Activated CD4-positive, alpha-beta T cell treated with anti-CD3 and anti-CD28 coated beads, Interleukin-2, amount 50 U/mL, for 1 hour (primary cell): ENCODE measurements at regions not wholly inside any gene's neighbourhood (a gene's known extent, or its start where the extent isn't known, plus 50 kb on each side); places are given as distances from the start of the nearest gene placed in this dataset.

Source experiments
- DNase-seq: peaks from one replicate; pipeline ENCODE4 v3.0.0-alpha.2; 2020

GRCh38 chr1:55418208-55419000 lies 203.2 kb upstream of the USP24 start:
- no peak for DNase-seq

- DNase-seq: no peak
Measured at GRCh38 chr1:55416164-55416842, 201.1 kb upstream of the USP24 start.

GRCh38 chr1:55413286-55413685 lies 198.1 kb upstream of the USP24 start:
- no peak for DNase-seq

GRCh38 chr1:55412060-55412459 lies 196.9 kb upstream of the USP24 start:
- DNase-seq: no peak

- no peak for DNase-seq
Measured at GRCh38 chr1:55402671-55403464, 187.7 kb upstream of the USP24 start.

GRCh38 chr1:55402142-55402541 lies 187.0 kb upstream of the USP24 start:
- no peak for DNase-seq

GRCh38 chr1:55400508-55400907 lies 185.3 kb upstream of the USP24 start:
- no peak for DNase-seq

GRCh38 chr1:55399346-55399745 lies 184.2 kb upstream of the USP24 start:
- no peak for DNase-seq

- DNase-seq: no peak
Measured at GRCh38 chr1:55396381-55396891, 181.3 kb upstream of the USP24 start.

GRCh38 chr1:55388960-55389359 lies 173.8 kb upstream of the USP24 start:
- no peak for DNase-seq

GRCh38 chr1:55387145-55387544 lies 172.0 kb upstream of the USP24 start:
- no peak for DNase-seq

- no peak for DNase-seq
Measured at GRCh38 chr1:55386456-55386855, 171.3 kb upstream of the USP24 start.

GRCh38 chr1:55385402-55386018 lies 170.3 kb upstream of the USP24 start:
- no peak for DNase-seq

GRCh38 chr1:55384637-55385036 lies 169.5 kb upstream of the USP24 start:
- no peak for DNase-seq

- DNase-seq: no peak
Measured at GRCh38 chr1:55382806-55383305, 167.7 kb upstream of the USP24 start.

- DNase-seq: no peak
Measured at GRCh38 chr1:55381983-55382382, 166.8 kb upstream of the USP24 start.

- no peak for DNase-seq
Measured at GRCh38 chr1:55381491-55381890, 166.3 kb upstream of the USP24 start.

GRCh38 chr1:55380355-55380970 lies 165.3 kb upstream of the USP24 start:
- DNase-seq: no peak

GRCh38 chr1:55378582-55378981 lies 163.4 kb upstream of the USP24 start:
- DNase-seq: no peak

- DNase-seq: no peak
Measured at GRCh38 chr1:55376897-55377296, 161.7 kb upstream of the USP24 start.

GRCh38 chr1:55375617-55376258 lies 160.6 kb upstream of the USP24 start:
- no peak for DNase-seq
